KBM-7 (cell line): ENCODE measurements at regions not wholly inside any gene's neighbourhood (a gene's known extent, or its start where the extent isn't known, plus 50 kb on each side); places are given as distances from the start of the nearest gene placed in this dataset.
"Not testable (repeated sequence)": the region's sequence is repeated elsewhere in the genome, so short reads cannot be mapped to it uniquely, and the experiment has no call there.

Source experiments
- DNase-seq: peaks from one replicate; pipeline ENCODE4 v3.0.0-alpha.2; 2015
- in situ Hi-C: fragments of 300-500 bp; cut with MboI; formaldehyde crosslinking; loops from 2 replicates; pipeline ENCODE4 v1.14.3; 2020; ENCODE audit warnings: low sequenced_read_pairs, low pct_unique_long_range_greater_than_20kb, mixed read lengths

DNA sequence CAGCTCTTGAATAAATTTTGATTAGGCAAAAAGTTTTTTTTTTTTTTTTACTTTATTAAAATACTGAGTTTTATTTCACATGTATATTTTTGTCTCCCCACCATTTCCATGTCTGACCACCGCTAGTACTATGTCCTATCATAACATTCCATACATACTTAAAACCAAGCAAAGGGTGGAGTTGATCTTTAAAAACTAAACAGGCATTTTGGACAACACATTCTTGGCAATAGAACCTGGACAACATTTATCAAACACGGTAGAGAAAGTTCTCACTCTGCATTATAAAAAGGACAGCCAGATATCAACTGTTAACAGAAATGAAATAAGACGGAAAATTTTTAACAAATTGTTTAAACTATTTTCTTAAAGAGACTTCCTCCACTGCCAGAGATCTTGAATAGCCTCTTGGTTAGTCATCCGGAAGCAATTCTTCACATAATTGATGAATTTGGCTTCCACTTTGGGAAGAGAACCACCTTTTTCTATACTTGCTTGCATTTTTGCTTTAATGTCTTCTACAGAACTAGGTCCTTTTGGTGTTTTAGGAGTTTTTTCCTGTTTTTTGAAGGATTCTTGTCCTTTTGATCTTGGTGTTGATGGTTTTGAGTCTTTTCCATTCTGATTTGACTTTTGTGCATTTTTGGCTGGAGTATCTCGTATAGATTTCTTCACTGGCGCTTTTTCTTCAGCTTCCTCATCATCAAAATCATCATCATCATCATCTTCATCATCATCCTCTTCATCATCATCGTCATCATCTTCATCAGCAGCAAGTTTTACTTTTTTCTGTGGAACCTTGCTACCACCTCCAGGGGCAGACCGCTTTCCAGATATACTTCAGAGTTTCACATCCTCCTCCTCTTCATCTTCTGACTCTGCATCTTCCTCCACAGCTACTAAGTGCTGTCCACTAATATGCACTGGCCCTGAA lies 58.7 kb downstream of the POU5F2 start:
- DNase-seq, in situ Hi-C loops: not testable (repeated sequence)

DNA sequence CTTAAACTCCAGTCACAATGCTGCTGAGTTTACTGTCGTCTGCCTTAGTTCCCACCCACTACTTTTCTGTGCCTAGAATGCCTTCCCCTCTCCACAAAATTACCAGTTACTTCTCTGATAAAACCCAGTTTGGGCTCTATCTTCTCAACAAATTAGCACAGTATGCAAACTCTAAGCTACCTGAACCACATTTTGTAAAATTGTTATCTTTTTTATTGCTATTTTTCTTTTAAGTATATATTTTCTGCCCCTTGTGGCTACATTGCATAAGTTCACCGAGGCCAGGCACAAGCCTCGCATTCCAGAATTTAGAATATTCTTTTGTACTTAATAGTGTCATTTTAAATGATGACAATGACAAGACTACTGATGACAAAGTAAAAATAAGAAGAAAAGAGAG lies 60.0 kb downstream of the POU5F2 start:
- peak; percentile 3 for DNase-seq

DNA sequence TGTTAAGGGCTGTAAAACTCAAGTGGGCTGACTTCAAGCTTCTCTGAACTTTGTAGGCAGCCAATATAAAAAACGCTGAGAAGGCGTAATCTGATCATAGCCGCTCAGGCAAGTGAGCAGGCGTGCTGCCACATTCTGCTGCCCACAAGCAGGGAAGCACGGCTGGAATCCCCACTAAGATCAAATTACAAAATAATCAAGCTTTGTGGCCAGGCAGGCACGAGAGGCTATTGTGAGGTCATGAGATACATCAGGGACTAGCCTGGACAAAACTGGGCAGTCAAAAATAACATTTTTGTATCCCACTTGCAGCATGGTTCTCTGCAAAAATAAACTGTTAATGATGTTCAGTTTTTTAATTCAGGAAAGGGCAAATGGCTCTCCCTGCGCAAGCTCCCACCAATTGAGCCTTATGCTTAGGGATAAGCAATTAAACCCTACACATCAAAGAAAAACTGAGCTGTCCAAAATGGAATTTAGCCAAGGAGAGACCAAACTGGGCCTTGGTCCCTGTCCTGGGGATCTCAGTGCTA lies 64.0 kb downstream of the POU5F2 start:
- in situ Hi-C loops: no loop called here
- peak; percentile 65 for DNase-seq

More for the DNA sequence above, 60.0 kb downstream of the POU5F2 start:
- in situ Hi-C loops: no loop called here

GRCh38 chr5:93676704-93677103 lies 64.7 kb downstream of the POU5F2 start:
- no peak for DNase-seq
- in situ Hi-C loops: no loop called here

DNA sequence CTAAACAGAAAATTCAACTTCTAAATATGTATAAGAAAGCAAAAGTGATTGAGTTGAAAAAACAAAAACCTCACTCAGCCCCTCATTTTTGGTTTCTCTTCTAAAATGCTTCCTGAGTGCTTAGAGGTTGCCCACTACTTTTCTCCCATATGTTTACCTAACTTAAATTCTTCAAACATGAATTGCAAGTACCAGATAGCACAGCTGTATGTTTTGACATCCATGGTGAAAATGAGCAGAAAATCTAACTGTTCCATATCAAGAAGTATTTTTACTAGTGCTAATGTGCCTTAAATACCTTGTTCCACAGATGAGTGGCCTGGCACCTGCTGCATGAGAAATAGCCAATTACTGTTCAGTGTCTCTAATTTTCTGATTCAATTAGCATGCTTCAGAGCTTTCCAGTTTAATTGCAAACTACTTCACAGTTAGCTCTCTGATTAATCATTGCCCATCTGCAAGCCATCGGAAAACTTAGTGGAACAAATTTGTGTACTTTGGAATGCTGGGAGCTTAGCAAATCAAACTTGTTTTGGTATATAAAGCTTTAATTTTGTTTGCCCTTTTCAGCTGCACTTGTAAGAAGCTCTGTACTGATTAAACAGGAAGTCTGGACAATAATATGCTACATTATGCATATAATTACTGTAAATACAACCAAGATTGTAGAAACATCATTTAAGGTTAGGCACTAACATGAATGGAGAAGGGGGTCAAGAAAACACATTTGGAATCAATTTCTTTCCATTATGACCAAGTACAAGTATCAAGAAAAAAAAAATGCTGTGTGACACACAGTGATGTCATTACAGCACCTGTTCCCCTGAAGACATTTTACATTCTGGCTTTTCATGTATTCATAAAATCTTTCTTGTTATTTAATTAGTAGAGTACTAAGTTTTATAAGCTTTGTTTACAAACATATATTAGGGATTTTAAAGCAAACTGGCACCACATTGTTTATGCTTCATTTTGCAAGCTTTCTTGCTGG lies 65.6 kb downstream of the POU5F2 start:
- in situ Hi-C loops: no loop called here
- no peak for DNase-seq

DNA sequence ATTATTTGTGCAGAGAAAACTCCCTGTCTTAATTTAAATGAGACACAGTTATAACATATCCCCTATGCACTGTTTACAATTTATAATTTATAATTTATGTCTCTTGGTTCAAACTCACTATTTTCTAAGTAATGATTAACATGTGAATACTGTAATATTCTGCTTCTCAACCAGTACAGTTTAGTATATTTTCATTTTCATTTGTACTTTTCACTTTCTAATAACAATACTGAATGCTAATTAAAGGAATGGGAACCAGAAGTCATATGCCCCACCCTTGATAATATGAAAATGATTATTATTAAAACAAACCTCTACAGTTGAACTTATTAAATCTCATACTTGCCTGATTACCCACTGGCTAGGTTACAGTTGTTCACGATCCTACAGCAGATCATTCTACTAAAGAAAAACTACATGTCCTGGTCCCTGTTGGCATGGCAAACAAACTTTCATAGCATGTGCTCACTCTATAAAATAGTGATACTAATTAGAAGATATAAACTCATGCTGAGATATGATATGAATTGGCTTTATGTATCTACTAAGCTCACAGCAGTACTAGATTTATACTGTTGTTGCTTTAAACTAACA lies 66.4 kb downstream of the POU5F2 start:
- DNase-seq: no peak
- in situ Hi-C loops: no loop called here

GRCh38 chr5:93674138-93674537 lies 67.3 kb downstream of the POU5F2 start:
- in situ Hi-C loops: no loop called here
- DNase-seq: no peak

GRCh38 chr5:93673316-93673954 lies 68.0 kb downstream of the POU5F2 start:
- in situ Hi-C loops: no loop called here
- DNase-seq: no peak

DNA sequence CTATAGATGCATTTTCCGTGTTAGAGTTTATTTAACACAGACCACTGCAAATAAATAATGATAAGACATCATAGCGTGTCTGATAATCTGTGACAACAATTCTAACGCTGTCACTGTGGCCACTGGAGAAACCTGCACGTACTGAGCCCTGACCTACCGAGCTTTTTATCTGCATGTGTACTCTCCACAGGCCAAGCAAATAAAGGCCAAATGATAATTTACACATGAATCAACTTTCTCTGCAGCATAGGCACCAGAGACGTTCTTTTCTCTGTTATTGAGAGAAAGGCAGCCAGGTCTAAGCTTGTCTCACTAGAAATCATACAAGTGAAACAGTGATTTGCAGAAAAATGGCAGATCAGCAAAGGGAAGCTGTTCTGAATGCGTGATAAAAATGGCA lies 75.8 kb downstream of the POU5F2 start:
- no peak for DNase-seq
- in situ Hi-C loops: no loop called here

- in situ Hi-C loops: no loop called here
Observed at GRCh38 chr5:93660677-93661076, 77.7 kb downstream of the NR2F1 start.

DNA sequence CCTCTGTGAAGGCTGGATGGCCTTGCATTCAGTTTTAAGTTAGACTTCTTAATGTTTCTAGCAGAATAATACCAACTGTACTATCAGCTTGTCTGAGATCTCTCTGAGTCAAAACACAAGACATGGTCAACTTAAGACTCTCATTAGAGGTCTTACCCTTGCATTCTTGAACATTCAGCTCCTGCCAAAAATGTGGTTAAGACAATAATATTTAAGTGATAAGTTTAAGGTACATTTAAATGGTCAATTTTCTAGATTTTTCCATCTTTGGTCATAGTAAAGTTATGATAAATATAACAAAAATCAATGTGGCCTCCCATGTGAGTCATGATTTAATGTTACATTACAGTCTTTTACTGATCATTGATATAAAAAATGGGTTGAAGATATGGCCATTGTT lies 75.0 kb downstream of the NR2F1 start:
- in situ Hi-C loops: no loop called here
- DNase-seq: no peak

More at GRCh38 chr5:93660677-93661076, 77.7 kb downstream of the NR2F1 start:
- DNase-seq: no peak

- DNase-seq: no peak
- in situ Hi-C loops: no loop called here
Observed at GRCh38 chr5:93654676-93655075, 71.7 kb downstream of the NR2F1 start.

- in situ Hi-C loops: no loop called here
- no peak for DNase-seq
Observed at GRCh38 chr5:93653716-93654115, 70.7 kb downstream of the NR2F1 start.

GRCh38 chr5:93649234-93649900 lies 66.3 kb downstream of the NR2F1 start:
- DNase-seq: no peak

DNA sequence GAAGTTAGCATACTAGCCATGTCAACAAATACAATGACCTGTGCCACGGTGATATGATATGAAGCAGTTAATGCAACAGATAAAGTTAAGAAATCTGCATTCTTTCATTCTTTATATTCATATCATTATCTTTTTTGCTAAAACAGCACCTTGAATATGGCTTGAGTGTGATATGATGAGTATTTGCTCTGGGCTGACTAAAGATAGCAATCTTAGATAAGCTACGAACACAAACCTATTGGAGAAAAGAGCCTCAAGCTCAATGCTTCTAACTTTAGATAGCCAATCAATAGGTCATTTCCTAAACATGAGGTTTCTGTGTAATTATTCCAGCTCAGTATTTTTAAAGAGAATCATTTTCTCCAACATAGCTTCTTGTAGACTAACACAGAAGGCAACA lies 61.7 kb downstream of the NR2F1 start:
- no peak for DNase-seq
- in situ Hi-C loops: no loop called here

More at GRCh38 chr5:93649234-93649900, 66.3 kb downstream of the NR2F1 start:
- in situ Hi-C loops: no loop called here
